ENCODE measurements at regions not wholly inside any gene's neighbourhood (a gene's known extent, or its start where the extent isn't known, plus 50 kb on each side); places are given as distances from the start of the nearest gene placed in this dataset.
"Not testable (repeated sequence)": the region's sequence is repeated elsewhere in the genome, so short reads cannot be mapped to it uniquely, and the experiment has no call there.

DNA sequence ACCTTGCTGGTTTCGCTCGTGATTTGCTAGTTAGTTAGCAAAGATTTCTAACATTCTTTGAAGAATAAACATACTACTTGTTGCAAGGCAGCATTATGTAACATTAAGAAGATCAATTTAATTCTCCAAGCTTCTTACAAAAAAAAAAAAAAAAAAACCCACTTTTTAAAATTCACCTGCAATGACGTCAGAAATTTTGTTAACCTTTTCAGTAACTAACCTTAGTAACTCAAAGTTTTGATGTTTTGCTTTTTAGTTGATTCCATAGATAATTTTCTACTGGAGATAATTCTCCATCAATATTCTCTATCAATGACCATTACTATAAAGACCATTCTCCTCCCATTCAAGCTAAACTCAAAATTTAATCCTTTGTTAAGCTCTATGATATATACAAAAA lies 491.8 kb upstream of the TBL1XR1 start:
- DNase-seq: no peak

DNA sequence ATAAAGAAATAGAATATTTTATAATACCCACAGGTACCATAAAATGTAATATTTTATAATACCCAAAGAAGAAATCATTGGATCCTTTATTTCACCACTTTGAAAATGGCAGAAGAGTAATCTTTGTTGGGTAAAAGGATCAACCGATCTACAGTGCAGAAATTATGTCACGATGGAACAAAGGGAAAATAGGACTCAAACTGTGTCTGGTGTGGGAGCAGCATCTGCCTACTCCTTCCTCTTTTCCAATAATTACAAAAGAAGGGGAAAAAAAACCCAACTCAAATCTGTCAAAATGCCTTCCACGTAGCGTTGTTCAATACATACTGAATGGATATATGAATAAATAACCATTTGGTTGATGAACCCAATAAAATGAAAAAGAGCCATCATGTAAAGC lies 492.6 kb upstream of the TBL1XR1 start:
- no peak for DNase-seq

DNA sequence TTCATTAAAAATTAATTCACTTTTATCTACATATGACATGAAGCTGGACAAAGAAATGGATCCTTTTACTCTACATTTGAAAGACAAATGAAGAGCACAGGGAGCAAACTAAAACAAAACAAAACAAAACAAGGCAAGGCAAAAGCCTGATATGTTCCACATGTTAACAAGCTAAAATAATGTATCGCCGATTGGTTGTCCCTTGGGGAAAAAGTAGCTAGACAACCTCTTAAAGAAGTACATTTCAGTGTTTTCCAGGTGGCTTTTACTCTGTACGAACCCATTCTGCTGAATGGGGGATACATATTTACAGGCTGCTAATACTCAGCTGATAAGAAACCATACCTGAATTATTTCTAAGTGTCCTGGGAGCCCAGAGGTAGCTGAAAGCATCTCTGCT lies 493.0 kb upstream of the TBL1XR1 start:
- DNase-seq: no peak

DNA sequence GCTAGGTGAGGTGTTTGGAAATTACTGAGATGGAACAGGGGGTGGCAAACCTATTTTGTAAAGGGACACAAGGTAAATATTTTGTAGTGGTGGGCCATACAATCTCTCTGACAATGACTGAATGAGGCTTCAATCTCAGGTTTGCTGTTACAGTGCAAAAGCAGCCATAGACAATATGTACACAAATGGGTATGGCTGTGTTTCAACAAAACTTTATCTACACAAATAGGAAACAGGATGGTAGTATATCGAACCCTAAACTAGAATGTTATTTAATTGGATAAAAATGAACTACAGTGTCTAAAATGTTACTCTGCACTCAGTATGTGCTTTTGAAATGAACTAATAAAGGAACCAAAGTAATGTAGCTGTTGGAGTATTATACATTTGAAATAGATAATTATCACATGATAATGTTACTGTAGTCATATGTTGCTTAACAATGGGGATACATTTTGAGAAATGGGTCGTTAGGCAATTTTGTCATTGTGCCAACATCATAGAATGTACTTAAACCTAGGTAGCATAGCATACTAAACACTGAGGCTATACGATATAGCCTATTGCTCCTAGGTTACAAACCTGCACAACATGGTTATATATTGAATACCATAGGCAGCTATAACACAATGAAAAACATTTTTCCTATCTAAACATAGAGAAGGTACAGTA lies 495.2 kb upstream of the TBL1XR1 start:
- no peak for DNase-seq

DNA sequence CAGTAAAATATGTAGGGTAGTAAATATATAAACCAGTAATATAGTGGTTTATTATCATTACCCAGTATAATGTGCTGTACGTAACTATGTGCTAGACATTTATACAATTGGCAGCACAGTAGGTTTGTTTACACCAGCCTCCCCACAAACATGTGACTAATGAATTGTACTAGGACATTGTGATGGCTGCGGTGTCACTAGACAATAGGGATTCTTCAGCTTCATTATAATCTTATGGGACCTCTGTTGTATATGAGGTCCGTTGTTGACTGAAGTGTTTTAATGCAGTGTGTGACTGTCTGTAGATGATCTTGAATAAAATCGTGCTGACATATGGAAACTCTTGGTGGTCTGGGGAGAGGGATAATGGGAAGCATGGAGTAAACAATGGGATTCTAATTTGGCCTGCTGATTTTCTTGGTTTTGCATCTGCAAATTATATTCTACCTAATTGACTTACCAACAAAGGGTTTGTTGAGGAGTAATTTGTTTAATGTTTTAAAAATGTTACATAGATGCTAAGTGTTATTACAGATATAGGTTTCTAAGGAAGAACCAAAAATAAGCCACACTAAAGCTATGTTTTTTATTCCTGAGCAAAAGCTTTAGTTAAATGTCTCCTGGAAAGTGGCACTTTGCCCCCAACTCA lies 496.5 kb upstream of the TBL1XR1 start:
- no peak for DNase-seq

DNA sequence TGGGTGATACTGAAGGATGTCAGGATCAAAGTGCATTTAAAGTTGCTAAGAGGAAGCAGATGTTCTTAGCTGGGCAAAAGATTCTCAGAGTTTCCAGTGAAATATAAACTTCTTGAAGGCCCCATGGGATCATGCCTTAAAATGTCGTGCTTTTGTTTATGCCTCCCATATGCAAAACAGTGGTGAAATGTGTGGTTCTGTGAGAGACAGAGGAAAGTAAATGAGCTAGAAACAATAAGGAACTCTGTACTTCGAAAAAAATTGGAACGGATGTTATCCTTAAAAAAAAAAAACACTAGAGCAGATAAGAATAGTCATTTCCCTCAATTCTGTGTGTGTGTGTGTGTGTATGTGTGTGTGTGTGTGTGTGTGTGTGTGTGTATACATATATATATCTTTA lies 497.0 kb upstream of the TBL1XR1 start:
- no peak for DNase-seq

DNA sequence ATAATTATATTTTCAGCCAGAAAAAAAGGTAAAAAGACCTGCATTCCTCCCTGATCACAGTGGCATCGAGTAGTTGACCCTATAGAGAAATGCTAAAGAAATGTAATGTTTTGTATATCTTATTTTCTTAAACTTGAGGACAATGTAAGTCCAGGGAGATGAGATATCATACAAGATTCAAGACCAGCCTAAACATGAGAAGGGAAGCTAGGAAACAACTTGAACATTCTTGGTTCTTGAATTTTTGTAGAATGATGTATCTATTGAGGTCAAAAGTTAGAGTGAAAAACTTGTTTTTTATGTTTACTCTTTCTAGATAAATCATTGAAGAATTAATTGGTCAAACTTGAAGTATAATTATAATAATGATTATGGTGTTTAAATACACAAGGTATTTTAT lies 497.7 kb upstream of the TBL1XR1 start:
- no peak for DNase-seq

DNA sequence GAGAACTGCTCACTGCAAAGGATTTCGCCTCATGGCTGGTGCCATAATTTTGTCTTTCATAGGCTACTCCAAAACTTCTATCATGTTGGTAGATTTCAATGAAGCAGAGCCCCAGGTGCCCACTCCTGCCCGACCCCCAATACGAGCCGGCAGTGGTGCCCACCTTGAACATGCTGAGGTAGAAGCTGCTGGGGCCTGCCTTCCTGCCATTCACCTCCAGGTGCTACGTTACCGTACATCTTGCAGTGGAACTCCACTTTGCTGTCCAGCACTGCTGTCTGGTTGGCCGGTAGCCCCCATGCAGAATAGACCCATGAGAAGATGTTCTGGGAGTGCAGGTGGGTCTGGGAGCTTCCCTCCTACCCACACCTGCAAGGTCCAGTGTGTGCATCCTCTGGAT lies 502.8 kb upstream of the TBL1XR1 start:
- DNase-seq: no peak

DNA sequence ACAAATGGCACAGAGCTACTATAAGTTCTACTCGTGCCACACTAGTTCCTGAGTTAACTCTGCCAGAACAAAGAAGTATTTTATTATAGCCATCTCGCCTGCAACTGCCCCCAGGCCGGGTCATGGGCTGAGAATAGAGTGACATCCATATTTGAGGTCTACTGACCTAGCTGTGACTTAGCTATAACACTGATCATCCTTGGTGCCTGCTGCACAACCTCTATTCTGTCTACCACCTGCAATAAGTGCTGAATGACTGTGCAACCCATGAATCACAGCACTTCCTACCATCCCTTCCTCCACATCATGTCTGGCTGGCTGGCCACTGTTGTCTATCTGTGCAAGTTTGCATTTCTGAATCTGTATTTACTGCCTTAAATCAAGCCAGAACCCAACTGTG lies 506.5 kb upstream of the TBL1XR1 start:
- DNase-seq: no peak

DNA sequence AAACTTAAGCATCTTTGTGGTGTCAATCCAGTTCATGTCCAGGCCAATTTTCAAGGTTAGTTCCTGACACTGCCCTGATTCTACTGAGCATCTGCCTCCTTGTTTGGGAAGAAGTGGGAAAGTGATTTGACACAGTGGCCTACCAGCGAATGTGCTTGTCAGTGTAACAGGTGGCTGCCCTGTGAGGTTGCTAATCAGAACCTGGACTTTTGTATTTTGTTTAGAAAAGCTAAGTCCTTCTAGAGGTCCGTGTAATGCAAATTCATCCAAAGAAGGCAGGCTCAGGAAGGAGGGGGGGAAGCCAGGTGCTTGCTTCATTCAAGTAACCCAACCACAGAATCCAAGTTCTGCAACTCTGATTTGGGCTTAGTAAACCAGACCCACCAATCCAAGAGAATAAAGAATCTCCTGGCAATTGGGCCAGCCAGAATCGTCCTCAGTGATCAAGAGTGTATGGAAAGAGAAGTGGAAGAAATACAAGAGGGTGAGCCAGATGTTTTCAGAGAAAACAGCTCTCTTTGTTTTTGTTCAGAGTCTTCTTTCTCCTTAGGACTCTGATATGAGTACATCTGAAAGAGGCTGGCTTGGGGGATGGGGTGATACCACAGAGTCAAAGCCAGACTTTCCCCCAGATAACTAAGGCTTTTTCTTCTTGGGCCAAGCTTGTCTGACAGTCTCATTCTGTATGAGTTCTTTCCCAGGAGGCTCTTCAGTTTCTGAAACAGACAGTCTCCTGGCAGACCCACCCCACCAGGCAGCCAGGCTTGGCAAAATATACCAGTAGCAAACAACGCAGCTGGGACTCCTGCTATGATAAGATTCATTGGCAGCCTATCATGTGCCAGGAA lies 508.9 kb upstream of the TBL1XR1 start:
- no peak for DNase-seq

DNA sequence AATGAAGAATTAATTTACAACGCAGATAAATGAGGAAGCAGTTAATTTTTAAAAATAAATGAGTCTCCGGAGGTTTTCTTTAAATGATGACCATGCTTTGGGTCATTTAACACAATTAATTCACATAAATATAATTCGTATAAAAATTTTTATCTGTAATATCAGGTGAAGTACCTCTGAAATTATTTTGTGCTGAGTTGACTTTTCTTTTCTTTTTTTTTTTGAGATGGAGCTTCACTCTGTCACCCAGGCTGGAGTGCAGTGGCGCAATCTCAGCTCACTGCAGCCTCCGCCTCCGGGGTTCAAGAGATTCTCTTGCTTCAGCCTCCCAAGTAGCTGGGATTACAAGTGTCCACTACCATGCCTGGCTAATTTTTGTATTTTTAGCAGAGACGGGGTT lies 512.2 kb upstream of the TBL1XR1 start:
- DNase-seq: not testable (repeated sequence)

DNA sequence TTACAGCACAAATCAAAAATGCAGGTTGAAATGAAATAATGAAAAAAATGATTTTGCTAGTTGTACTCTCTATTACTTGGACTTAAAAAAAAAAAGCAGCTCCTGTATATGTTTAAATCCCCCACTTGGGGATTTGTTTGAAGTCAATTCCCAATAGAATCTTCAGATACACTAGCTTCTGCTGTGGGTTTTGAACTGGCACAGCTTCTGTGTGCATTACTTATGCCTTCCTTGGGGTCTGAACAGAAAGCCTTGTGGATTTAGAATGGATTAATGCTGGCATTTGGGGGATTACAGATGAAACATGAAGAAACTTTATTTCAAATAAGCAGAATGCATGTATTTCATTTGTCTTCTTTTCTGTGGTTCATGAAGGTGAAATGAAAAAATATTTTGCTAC lies 513.2 kb upstream of the TBL1XR1 start:
- no peak for DNase-seq

DNA sequence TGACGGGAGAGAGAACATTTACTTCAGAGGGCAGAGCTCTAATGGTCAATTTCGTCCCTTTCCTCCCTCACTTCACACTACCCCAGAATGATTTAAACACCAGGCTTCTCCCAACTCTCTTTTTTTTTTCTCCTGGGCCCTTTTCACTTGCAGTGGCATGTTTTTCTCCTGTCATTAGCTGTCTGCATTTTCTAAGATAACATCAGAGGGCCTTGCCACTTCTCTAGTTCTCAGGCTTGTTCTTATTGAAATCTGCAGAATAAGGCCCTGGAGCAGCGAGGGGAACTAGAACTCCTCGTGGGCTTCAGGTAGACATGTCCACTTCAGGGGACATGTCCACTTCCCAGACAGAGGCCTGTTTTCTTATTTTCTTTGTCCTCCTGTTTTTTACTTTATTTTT lies 514.4 kb upstream of the TBL1XR1 start:
- no peak for DNase-seq

DNA sequence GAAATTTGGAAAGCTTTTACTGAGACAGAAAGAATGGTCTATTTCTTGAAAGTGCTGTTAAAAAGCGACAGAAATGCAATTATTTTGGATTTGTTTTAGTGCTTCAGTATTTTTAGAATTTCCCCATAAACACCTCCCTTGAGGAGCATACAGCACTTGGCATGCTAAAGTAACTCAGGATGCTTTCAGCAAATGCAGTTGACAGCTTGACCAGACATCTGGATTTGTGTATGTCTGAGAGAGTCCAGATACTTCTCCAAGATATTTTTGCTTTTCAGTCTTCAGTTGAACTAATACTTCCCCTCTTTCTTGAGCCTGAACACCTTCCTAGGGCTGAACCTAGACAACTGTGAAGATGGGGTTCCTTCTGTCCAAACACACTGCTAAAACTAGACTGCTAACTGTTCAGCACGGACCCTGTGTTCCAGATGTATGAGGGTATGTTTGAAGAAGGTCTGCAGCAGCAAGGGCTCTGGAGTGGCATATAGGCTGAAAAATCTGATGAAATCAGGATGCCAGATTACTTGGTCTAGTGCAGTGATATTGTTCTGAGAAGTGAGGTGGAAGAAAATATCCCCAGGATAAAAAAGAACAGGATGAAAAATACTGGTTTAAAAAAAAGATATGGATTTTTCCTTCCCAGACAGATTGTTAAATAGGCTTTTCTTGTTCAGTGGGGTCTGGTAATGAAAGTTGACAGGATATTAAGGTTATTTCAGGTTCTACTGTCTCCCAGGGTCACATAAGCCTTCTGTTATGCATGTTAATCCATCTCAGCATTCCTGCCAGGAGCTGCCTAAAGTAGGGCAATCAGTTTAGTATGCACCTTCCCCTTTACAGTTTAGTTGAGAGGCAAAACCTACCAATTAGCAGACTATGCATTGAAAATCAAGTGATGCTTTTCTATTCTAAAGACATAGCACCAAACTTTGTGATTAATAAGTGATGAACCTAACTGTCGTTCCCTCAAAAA lies 516.9 kb upstream of the TBL1XR1 start:
- DNase-seq: no peak

DNA sequence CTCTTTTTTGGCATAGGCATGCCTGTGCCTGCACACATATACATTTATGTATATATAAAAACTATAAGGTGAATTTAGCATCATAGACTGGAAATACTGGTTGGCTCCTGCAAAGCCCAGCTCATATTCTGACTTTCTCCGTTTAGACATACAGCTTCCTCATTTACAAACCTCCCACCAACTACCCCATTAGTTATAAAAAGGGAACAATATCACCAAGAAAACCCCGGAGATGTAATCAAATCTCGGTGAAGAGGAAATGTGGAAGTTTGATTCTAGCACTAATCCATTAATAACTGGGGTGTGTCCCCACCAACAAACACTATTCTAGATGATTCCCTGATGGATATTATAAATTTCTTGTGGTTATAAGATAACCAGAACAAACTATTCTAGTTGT lies 517.7 kb upstream of the TBL1XR1 start:
- DNase-seq: no peak

DNA sequence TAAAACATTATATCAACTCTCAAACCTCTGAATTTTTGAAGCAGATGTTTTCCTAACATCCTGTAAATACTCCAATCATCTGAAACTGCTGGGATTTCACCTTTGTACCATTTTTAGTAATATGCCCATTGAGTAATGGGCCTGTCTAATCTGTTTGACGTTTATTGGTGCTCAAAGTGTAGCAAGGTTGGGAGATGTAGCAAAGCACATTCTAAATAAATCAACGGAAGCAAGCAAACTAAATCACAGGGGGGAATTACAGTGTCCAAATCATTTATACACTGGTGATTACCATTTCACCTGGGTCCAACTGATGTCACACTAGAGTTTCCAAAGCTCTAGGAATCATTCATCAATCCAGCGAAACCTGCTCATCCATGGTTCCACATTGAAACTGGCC lies 518.7 kb upstream of the TBL1XR1 start:
- DNase-seq: no peak

DNA sequence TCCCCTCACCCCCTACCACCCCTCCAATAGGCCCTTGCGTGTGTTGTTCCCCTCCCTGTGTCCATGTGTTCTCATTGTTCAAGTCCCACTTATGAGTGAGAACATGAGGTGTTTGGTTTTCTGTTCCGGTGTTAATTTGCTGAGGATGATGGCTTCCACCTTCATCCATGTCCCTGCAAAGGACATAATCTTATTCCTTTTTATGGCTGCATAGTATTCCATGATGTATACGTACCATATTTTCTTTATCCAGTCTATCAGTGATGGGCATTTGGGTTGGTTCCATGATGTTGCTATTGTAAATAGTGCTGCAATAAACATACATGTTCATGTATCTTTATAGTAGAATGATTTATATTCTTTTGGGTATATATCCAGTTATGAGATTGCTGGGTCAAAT lies 523.6 kb upstream of the TBL1XR1 start:
- not testable (repeated sequence) for DNase-seq

DNA sequence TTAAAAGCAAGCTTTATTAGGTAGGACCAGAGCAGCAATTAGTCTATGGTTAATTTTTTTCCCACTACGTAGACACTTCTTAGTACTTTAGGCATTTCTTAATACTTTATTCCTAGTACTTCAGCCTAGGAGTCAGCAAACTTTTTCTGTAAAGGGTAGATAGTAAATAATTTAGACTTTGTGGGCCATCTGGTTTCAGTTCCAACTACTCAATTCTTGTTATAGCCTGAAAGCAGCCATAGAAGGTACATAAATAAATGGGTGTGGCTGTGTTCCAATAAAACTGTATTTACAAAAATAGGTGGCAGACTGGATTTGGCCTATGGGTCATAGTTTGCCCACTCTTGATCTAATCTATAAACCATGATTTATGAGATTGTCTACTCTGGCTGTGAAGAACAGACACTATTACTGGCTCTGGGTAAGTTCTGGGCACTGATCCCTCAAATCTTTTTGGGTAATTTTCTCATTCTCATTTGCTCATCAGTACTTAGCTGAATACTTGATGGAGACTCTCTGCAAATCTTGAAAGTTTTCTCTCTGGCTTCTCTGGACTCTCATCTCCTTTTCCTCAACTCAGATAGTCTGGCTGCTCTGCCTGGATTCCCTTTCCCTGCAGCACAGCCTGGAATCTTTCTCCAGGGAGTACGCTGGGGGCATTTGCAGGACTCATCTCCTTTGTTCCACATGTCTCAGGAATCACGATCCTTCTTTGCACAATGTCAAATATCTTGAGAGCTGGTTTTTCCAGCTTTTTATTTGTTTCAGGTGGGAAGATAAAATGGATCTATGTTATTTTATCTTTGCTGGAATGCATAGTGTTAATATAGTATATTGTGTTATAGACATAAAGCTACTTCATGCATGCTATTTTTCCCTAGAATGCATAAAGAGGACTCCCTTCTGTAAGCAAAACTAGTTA lies 524.8 kb upstream of the TBL1XR1 start:
- DNase-seq: no peak

DNA sequence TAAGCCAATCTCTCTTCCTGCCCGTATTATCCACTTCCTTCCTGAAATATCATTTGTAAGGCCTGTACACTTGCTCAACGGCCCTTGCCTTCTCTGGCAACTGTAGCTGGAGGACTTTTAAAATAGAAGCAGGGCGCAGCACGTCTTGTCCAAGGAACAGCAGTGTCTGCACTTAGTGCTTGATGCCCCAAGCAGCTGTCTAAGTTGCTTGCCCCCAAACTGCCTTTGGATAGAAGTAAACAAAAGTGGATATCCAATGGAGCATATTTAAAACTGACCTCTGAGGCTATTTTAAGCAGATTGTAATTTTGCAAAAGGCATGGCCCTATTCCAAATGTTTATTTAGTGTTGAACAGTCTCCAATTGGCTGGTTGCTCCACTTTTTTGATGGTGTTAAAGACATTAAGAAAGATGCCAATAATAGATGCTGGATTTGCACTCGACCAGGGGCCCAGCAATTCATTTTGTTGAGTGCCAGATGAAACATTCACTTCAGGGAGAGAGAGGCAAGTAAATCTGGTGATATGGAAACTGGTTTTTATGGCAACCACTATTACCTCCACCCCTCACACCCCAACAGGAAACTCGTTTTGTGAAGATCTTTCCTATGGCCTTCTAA lies 526.8 kb upstream of the TBL1XR1 start:
- no peak for DNase-seq

DNA sequence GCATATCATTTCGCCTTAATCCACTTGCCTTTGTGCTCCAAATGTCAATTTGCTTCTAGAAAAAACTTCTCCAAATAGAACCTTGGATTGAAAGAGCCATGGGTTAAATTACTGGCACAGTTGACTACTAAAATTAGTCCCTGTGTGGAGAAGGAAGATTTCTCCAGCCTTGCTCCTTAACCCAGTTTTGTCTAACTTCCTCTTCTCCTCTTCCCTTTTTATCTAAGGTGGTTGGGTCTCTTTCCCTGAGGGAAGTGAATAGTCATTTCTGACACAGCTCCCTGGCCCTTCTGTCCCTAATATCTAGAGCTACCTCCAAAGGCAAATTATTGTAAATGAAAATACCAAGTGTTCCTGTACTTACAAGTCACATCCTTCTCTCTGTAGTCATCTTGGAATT lies 527.9 kb upstream of the TBL1XR1 start:
- DNase-seq: no peak

DNA sequence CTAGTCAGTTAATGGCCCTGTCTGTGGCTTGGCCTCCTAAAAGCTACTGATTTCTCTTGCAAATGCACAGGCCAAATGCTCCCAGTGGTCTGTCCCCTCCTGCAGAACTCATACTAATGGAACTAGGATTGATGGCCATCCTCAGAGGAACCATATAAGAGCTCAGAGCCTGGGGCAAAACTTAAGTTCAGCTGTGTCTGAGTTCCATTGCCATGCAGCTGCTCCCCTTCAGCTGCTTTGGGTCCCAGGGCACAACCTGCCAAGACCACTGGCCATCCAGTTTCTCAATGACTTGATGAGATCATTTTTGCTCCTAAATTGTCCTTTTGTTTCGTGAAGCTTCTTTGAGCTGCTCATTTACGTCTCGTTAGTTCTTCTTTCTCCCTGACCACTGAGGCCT lies 529.5 kb upstream of the TBL1XR1 start:
- DNase-seq: no peak

All from NK-92 treated with Interleukin-12 subunit alpha and Interleukin-12 subunit beta, amount 100 ng/mL, for 24 hours (cell line).